ENCODE measurements at regions not wholly inside any gene's neighbourhood (a gene's known extent, or its start where the extent isn't known, plus 50 kb on each side); places are given as distances from the start of the nearest gene placed in this dataset.
"Not testable (repeated sequence)": the region's sequence is repeated elsewhere in the genome, so short reads cannot be mapped to it uniquely, and the experiment has no call there.

DNA sequence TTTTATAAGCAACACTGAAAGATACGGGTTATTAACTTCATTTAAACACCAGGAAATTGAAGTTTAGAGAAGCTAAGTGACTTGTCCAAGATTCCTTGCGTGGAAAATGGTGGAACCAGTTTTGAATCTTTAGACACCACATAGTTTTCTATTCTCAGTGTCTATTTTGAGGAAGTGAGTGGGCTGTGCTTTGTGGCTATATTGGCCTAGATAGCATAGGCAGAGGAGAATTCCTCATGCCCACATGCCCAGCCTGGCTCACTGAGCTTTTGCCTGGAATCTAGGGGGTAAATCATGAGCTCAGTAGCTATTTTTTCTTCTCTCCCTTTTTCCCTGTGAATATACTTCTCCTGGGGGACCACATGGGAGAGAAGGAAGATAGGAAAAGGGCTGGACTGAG is 431.3 kb downstream of the HS3ST3B1 start:
- DNase-seq (ENCODE audit: low spot score), result no peak

DNA sequence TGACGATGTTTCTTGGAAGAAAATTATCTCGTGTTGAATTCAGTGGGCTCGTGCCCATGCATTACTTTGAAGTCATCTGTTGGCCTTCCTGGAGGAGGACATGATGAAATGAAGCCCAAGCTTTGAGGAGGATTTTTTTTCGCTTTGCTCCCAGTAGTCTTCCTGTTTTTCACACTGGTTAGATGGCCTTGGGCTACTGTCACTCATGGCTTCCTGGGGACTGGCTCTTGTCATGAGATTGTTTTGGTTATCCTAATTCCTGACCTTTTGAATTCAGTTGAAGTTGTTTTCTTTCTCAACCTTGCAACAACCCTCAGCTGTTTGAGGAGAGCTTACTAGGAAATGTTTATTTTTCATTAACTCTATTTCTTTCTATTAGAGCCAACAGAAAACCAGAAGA is 430.7 kb downstream of the HS3ST3B1 start:
- no peak for DNase-seq (ENCODE audit: low spot score)

DNA sequence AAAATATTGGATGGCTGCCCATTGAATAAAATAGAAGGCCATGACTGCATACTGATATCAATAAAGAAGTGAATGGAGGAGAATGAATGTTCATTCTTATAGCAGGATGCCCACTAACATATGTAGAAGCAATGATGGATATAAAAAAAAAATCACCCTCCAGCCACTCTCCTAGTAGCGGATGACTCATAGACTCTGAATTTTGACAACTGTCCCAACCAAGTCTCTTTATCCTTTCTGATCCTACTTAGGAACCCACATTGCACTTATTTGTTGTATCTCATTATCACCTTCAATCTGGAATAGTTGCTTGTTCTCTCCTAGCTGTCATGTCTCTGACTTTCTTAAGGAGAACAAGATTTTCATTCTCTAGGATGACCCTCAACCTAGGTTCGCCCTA is 429.9 kb downstream of the HS3ST3B1 start:
- DNase-seq (ENCODE audit: low spot score), result no peak

DNA sequence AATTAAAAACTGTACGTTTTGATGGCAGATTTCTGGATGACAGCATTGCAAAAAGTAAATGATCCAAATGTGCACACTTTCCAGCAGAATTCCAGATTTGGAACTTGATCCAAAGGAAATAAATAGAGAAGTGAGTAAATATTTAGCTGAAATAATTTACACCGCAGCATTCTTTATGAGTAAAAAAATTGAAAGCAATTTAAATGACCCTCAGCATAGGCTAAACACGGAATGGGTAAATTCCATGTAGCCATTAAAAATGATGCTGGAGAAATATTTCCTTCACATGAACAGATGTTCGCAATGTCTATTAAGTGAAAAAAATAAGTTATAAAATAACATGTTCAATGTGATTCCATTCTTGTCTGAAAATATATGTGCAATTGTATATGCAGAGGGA is 424.8 kb downstream of the HS3ST3B1 start:
- no peak for DNase-seq (ENCODE audit: low spot score)

DNA sequence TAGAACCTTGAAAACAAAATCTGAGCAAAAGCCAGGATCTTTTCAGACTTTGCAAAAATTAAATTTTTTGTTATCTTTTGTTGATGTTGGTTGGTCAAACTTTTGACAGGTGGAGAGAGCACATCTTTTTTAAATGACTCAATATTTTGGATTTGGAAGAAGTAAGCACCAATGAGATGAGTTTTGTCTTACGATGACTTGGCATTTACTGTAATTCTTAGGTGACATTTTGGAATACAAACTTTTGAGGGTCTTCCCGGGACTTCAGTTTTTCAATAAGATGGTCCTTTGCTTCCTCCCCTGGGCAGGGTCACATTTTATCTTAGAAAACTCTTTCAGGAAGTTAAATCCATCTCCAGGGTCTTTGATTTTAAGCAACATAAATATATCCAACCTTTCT is 423.9 kb downstream of the HS3ST3B1 start:
- no peak for DNase-seq (ENCODE audit: low spot score)

DNA sequence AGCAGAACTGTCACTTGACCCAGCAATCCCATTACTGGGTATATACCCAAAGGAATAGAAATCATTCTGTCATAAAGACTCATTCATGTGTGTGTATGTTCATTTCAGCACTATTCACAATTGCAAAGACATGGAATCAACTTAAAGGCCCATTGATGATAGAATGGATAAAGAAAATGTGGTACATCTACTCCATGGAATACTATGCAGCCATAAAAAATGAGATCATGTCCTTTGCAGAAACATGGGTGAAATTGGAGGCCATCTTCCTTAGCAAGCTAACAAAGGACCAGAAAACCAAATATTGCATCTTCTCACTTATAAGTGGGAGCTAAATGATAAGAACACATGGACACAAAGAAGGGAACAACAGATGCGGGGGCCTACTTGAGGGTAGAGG is 422.5 kb downstream of the HS3ST3B1 start:
- not testable (repeated sequence) for DNase-seq (ENCODE audit: low spot score)

DNA sequence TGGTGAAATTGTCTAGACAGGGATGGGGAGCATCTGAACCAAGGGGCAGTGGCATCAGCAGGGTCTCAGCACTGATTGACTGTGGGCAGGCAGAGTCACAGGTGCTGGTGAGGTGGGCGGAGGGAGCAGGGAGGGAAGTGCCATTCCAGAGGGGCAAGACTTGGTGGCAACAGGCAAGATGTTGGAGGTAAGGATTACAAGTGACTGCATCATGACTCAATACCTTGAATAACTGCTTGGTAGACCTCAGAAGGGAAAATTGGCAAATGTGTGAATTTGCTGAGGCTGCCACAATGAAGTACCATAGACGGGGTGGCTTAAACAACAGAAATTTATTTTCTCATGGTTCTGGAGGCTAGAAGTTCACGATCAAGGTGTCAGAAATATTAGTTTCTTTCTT is 419.1 kb downstream of the HS3ST3B1 start:
- DNase-seq (ENCODE audit: low spot score), result no peak

DNA sequence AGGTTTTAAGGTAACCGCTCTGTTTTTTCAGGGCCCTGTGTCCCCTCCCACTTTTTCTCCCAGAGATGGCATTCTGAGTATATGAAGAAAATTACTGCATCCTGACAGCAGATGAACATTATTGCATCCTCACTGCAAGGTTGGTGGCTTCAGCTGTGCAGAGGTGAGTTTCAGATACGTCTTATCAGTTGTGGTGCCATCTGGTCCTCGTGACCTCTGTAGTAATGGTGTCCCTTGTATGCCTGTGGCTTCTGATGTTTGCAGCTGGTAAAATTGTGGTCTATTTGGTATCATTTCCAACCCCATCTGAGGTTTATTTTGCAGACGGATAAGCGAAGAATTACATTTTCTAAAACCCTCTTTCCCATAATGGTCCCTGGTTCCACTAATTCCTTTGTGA is 417.0 kb downstream of the HS3ST3B1 start:
- no peak for DNase-seq (ENCODE audit: low spot score)

DNA sequence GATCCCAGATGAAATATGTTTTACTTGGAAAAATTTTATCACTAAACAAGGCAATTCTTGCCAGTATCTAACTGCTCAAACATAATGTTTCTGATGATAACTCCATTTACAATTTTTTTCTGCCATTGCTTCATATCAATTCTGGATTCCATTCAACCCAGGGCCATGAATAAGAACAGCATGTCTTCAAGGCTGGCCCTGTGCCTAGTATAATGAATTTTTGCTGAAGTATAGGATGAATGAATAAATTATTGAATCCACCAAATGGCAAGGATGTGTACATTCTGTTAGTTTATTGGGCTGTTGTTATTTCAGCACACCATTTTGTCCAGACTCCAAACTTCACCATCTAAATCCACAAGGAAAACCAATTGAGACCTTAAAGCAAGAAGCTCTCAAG is 414.7 kb downstream of the HS3ST3B1 start:
- DNase-seq (ENCODE audit: low spot score), result no peak

DNA sequence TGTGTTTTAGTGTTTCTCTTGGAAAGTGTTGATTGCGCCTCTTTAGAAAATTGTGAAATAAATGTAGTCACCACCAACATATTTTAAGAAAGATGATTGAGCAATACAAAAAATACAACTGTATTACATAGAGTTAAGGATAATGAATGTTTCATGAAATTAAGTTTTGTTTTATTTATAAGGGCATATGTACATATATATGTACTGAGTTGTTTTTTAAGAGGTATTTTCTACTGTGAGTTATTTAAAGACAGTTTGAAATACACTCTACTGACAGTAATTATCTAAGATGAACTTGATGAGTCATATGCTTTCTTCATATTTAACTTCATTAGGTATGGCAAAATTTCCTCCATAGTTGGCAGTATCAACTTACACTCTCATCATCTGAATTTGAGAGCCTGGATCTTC is 411.7 kb downstream of the HS3ST3B1 start:
- DNase-seq (ENCODE audit: low spot score), result no peak

DNA sequence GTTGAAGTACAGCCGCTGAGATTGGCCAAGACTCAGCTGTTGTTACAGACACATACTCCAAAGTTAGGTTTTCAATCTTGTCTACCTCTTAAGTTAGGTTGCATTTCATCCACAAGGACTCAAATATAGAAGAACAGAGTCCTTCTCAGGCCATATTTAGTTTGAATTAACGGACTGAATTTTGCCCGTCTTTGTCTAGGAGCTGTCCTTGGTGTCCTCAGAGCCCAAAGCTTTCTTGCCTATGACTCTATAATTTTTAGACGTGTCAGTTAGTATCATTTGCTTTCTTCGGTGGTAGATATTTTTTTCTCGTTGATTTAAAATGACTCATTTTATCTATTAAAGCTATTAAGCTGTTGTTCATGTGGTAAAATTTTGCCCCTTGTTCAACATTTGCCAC is 403.2 kb downstream of the HS3ST3B1 start:
- no peak for DNase-seq (ENCODE audit: low spot score)

DNA sequence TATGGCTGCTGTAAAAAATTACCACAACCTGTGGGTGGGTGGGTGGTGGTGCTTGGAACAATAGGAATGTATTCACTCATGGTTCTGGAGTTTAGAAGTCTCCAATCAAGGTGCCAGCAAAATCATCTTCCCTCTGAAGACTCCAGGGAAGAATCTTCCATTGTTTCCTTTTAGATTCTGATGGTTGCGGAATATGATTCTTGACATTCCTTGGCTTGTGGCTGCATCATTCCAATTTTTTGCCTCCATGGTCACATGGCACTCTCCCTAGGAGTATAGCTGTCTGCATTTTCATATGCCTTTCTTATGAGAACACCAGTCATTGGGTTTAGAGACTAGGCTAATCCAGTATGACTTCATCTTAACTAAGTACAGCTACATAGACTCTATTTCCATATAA is 401.0 kb downstream of the HS3ST3B1 start:
- DNase-seq (ENCODE audit: low spot score), result no peak

DNA sequence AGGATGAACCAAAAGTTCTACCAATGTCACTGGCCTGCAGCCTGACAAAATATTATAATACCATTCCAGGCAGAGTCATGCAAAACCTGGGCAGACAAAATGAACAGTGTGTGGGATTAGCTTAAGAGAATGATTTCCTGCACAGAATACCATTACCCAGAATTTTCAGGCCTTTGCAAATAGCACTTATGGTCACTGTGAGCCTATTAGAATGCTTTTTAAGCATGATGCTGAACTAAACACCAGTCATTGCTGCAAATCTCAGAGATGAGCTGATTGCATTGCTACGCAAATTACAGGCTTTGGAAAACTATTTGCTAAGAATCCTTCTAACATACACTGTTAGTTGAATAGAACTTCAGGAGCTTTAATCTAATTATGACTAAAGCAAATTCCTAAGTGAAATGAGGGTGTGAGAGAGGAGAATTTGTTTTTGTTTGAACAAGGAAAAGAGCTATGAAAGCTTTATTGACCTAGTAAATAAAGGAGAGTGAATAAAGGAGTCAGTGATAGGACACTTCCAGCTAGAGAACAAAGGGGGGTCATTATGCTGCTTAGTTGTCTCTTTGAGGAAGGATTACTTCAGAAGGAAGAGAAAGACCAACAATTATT is 398.8 kb downstream of the HS3ST3B1 start:
- no peak for DNase-seq (ENCODE audit: low spot score)

DNA sequence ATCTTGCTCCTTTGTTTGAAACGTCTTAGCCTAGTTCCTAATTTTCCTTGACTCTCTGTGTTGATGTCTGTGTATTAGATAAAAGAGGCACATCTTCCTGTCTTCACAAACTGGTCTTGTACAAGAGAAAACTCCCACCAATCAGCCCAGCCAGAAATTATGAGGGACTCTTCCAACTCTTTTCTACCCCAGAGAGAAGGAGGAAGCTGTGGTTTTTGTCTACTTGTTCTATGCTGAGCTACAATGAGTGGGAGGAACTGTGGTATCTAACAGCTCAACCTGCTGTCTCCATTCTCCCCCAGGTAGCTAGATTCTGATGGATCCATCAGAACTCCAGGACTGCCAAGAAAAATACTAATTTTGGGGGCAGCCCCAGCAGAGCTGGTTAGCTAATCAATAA is 392.5 kb downstream of the HS3ST3B1 start:
- DNase-seq (ENCODE audit: low spot score), result no peak

DNA sequence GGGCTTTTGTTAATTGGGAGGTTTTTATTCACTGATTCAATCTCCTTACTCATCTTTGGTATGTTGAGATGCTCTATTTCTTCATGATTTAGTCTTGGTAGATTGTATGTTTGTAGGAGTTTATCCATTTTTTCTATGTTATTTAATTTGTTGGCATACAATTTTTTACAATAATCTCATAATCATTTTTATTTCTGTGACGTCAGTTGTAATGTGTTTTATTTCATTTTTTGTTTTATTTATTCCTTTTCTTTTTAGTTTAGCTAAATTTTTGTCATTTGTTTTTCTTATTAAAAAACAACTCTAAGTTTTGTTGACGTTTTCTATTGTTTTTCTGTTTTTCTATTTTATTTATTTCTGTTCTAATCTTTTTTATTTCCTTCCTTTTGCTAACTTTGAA is 389.8 kb downstream of the HS3ST3B1 start:
- no peak for DNase-seq (ENCODE audit: low spot score)

DNA sequence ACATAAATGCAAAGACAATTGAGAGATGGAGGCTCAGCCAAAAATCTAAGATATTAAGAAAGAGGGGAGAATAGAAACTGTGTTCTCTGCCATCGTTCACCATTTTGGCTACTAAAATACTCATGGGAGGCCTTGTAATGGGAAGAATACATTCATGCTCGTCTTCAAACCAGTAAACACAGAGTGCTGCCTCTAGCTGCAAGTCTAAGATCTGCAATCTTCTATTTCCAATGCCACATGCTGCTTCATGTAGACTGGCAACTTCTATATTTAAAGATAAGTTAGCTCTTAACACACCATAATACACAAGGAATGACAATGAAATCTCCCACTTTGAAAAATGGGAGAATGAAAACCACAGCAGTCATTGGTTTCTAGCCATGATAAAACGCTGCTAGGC is 387.3 kb downstream of the HS3ST3B1 start:
- DNase-seq (ENCODE audit: low spot score), result peak; percentile 6

DNA sequence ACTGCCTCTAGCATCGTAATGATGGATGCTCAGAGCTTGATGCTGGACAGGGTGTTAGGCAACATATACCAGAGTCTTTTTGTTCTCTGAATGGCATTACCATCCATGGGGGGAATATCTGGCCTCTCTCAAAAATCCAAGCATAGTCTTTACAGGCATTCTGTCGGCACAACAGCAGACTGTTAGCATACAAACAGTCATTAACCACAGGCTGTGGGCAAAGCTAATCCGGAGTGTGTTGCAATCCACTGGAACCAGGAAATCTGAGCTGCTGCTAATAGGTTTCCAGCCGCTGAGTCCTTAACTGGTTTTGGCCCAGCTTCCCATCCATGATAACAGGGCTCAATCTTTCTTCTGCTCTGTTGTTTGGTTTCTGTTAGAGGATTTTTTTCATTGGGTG is 371.9 kb downstream of the HS3ST3B1 start:
- DNase-seq (ENCODE audit: low spot score), result no peak

DNA sequence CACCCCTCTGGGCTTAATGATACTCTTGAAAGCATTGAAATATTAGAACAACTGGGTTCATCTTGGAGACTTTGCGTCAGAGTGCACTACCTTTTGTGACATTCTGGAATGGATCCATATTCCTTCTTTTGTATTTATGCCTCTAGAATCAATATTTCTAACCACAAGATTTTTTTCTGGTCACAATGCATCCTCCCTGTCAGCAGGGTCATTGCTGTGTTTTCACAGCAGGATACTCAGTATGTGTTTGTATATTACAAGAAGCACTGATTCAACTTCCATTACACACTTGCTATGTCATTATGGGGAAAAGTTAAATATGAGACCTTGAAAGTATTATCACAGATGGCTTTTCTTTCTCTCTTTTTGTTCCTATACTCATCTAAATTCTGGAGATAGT is 370.0 kb downstream of the HS3ST3B1 start:
- DNase-seq (ENCODE audit: low spot score), result no peak

DNA sequence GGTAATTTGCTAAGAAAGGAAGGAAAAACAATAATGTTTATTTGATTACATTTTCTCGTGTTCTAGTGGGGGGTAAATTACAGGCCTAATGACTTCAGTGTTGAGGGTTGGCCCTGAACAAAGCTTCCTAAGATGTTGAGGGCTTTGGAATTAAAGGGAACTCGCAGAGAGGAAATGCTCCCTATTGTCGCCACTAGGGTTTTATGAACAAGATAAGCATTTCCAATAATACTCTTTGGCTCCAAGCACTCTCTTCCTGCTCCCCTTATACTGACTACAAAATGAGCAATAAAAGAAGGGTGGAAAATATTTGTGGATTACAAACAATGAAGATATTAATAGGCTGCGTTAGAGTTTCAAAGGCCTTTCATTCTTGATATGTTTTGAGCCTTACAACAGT is 363.6 kb downstream of the HS3ST3B1 start:
- no peak for DNase-seq (ENCODE audit: low spot score)

DNA sequence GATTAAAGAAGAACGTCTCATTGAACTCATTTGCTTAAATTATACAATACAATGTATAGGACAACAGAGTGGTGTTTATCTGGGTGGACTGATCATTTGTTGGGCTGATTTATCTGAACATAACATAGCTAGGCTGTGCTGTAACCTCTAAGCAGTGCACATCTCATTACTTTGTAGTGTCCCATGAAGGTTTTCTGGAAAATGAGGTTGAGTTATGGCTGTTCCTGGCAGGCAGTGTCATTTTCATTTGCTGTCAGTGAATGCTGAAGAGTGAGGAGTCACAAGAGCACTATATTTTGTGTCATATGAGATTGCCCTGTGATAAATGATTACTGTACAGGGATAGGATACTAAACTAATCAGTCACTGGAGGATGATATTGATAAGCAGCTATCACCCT is 340.2 kb downstream of the HS3ST3B1 start:
- DNase-seq (ENCODE audit: low spot score), result no peak

DNA sequence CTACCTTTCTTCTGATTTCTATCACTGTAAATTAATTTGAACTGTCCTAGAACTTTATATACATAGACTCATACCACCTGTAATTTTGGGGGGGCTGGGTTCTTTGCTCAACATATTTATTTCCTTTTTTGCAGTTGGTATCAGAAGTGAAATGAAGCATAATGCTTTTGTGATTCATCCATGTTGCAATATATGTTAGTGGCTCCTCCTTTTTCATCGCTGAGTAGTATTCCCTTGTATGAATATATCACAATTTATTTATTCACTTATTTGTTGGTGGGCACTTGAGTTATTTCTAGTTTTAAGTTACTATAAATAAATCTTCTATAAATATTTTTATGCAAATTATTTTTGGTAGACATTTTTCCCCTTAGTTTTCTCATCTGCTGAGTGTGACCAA is 336.4 kb downstream of the HS3ST3B1 start:
- no peak for DNase-seq (ENCODE audit: low spot score)

DNA sequence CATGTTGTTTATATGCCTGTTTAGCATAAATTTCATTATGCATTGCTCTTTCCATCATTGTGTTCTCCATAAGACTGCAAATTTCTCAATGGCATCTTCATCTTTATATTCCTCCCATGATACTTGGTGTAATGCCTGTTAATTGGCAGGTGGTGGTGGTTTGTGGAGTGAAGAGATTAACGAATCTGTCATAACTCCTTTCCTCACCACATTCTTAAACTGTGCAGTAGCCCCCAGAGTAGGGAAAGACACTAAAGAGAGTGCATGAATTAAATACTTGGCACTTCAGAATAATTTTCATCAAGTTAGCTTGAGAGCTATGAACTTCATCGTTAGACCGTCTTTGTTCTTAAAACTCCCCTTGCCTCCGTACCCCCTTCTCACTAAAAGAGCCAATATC is 329.7 kb downstream of the HS3ST3B1 start:
- DNase-seq (ENCODE audit: low spot score), result no peak

DNA sequence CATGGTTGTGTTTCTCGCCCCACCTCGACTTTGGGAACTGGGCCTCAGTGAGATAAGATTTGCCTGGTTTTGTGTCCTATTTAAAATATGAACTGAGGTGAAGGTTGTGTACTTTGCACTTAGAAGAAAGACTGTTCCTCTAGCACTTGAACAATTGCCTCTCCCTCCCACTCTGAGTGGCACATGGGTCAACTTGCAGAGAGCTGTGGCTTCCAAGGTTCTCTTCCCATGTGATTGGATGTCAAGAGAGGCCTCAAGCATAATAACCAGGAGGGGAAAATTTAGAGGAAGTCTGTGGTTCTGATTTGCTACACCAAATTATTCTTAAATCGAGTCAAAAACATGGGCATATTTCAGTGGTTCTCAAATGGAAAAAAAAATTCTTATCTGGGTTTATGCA is 329.2 kb downstream of the HS3ST3B1 start:
- no peak for DNase-seq (ENCODE audit: low spot score)

DNA sequence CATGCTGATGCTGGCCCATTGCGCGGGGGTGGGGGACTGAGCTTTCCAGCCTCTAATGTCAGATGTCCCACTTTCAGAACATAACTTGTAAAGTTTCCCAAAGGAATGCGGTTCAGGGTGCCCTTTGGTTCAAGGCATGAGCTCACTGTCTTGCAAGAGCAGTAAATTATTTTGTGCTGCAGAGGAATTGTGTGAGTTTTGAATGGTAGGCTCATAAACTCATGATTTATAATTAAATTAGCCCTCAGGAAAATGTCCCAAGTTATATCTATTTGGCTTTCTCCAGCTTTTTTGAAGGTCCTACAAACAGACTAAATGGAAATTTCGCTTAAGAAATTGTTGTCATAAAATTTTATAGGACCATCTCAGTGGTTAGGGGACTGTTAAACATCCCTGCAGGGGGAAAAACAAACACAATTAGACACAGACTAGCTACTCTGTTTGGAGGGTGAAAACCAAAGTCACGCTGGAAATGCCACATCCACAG is 321.8 kb downstream of the HS3ST3B1 start:
- DNase-seq (ENCODE audit: low spot score), result no peak
